GM18498 (cell line): ENCODE measurements at regions not wholly inside any gene's neighbourhood (a gene's known extent, or its start where the extent isn't known, plus 50 kb on each side); places are given as distances from the start of the nearest gene placed in this dataset.

Source experiments
- ATAC-seq: cut with Tn5 transposase; IDR thresholded peaks from one replicate; pipeline ENCODE4 v1.9.1; 2021; ENCODE audit warnings: mild to moderate bottlenecking, moderate library complexity; ENCODE audit not compliant: unreplicated experiment

GRCh38 chr10:117914334-117914733, 132.4 kb downstream of the RAB11FIP2 start:
- ATAC-seq, result no peak

GRCh38 chr10:117920956-117921355, 125.8 kb downstream of the RAB11FIP2 start:
- no peak for ATAC-seq

GRCh38 chr10:117921421-117921820, 125.3 kb downstream of the RAB11FIP2 start:
- ATAC-seq, result no peak

- no peak for ATAC-seq
Measured at GRCh38 chr10:117924820-117925219, 121.9 kb downstream of the RAB11FIP2 start.

GRCh38 chr10:117925369-117925768, 121.4 kb downstream of the RAB11FIP2 start:
- ATAC-seq, result no peak

GRCh38 chr10:117926491-117926890, 120.2 kb downstream of the RAB11FIP2 start:
- no peak for ATAC-seq

GRCh38 chr10:117927332-117927731, 119.4 kb downstream of the RAB11FIP2 start:
- ATAC-seq, result no peak

- no peak for ATAC-seq
Measured at GRCh38 chr10:117927871-117928270, 118.9 kb downstream of the RAB11FIP2 start.

- ATAC-seq, result no peak
Measured at GRCh38 chr10:117928281-117928680, 118.5 kb downstream of the RAB11FIP2 start.

- ATAC-seq, result no peak
Measured at GRCh38 chr10:117928741-117929140, 118.0 kb downstream of the RAB11FIP2 start.

GRCh38 chr10:117929327-117930067, 117.2 kb downstream of the RAB11FIP2 start:
- no peak for ATAC-seq

- ATAC-seq, result no peak
Measured at GRCh38 chr10:117931078-117931477, 115.7 kb downstream of the RAB11FIP2 start.

GRCh38 chr10:117933036-117933435, 113.7 kb downstream of the RAB11FIP2 start:
- ATAC-seq, result no peak

GRCh38 chr10:117934477-117934876, 112.3 kb downstream of the RAB11FIP2 start:
- no peak for ATAC-seq

- no peak for ATAC-seq
Measured at GRCh38 chr10:117936141-117936540, 110.6 kb downstream of the RAB11FIP2 start.

- no peak for ATAC-seq
Measured at GRCh38 chr10:117936566-117936965, 110.2 kb downstream of the RAB11FIP2 start.

GRCh38 chr10:117936976-117937375, 109.8 kb downstream of the RAB11FIP2 start:
- ATAC-seq, result no peak

GRCh38 chr10:117938104-117938503, 108.6 kb downstream of the RAB11FIP2 start:
- ATAC-seq, result no peak

GRCh38 chr10:117942226-117942625, 104.5 kb downstream of the RAB11FIP2 start:
- no peak for ATAC-seq

- no peak for ATAC-seq
Measured at GRCh38 chr10:117944676-117945447, 101.9 kb downstream of the RAB11FIP2 start.

GRCh38 chr10:117945651-117946050, 101.1 kb downstream of the RAB11FIP2 start:
- no peak for ATAC-seq

- no peak for ATAC-seq
Measured at GRCh38 chr10:117946525-117947070, 100.1 kb downstream of the RAB11FIP2 start.
